Nephron progenitor cell (in vitro differentiated cells): ENCODE measurements at regions not wholly inside any gene's neighbourhood (a gene's known extent, or its start where the extent isn't known, plus 50 kb on each side); places are given as distances from the start of the nearest gene placed in this dataset.
A peak's percentile ranks its signal among the peaks of the same experiment; 100 is the strongest.
"Not testable (repeated sequence)": the region's sequence is repeated elsewhere in the genome, so short reads cannot be mapped to it uniquely, and the experiment has no call there.

Source experiments
- DNase-seq: peaks from one replicate; pipeline ENCODE4 v3.0.0; 2021
- H3K27ac Mint-ChIP-seq: 2 replicates; pipeline ENCODE4 v1.8.0; 2021; ENCODE audit warnings: mild to moderate bottlenecking, moderate library complexity, mixed read lengths
- H3K27me3 Mint-ChIP-seq: 2 replicates; pipeline ENCODE4 v1.8.0; 2021; ENCODE audit warnings: mild to moderate bottlenecking, low read depth, mixed read lengths; ENCODE audit not compliant: poor library complexity
- H3K36me3 Mint-ChIP-seq: 2 replicates; pipeline ENCODE4 v1.8.0; 2021; ENCODE audit warnings: low read depth, mixed read lengths
- H3K4me1 Mint-ChIP-seq: 2 replicates; pipeline ENCODE4 v1.8.0; 2021; ENCODE audit warnings: mixed read lengths
- H3K4me3 Mint-ChIP-seq: 2 replicates; pipeline ENCODE4 v1.8.0; 2021; ENCODE audit warnings: mild to moderate bottlenecking, moderate library complexity, mixed read lengths
- H3K9me3 Mint-ChIP-seq: 2 replicates; pipeline ENCODE4 v1.8.0; 2021; ENCODE audit warnings: mild to moderate bottlenecking, moderate library complexity, mixed read lengths
- CTCF ChIP-seq: fragments of 200-600 bp; sonication (generic); IDR thresholded peaks from 2 replicates; pipeline ENCODE4 v1.5.0; 2021; ENCODE audit warnings: antibody characterized with exemption

GRCh38 chr10:35263827-35264226 lies 72.5 kb upstream of the CCNY start:
- H3K27ac Mint-ChIP-seq, DNase-seq, H3K9me3 Mint-ChIP-seq, H3K36me3 Mint-ChIP-seq, H3K27me3 Mint-ChIP-seq, H3K4me3 Mint-ChIP-seq: not testable (repeated sequence)
- H3K4me1 Mint-ChIP-seq = peaks cover 20% of the 10 kb centered on the region

DNA sequence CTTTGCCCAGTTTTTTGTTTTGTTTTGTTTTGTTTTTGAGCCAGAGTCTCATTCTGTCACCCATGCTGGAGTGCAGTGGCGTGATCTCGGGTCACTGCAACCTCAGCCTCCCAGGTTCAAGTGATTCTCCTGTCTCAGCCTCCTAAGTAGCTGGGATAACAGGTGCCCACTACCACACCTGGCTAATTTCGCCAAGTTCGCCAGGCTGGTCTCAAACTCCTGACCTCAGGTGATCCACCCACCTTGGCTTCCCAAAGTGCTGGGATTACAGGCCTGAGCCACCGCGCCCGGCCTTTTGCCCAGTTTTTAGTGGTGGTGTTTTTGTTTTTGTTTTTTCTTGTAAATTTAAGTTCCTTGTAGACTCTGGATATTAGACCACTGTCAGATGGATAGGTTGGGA lies 71.7 kb upstream of the CCNY start:
- H3K36me3 Mint-ChIP-seq, H3K9me3 Mint-ChIP-seq, DNase-seq, H3K4me3 Mint-ChIP-seq, H3K27me3 Mint-ChIP-seq, H3K27ac Mint-ChIP-seq: not testable (repeated sequence)
- H3K4me1 Mint-ChIP-seq = peaks cover 26% of the 10 kb centered on the region

DNA sequence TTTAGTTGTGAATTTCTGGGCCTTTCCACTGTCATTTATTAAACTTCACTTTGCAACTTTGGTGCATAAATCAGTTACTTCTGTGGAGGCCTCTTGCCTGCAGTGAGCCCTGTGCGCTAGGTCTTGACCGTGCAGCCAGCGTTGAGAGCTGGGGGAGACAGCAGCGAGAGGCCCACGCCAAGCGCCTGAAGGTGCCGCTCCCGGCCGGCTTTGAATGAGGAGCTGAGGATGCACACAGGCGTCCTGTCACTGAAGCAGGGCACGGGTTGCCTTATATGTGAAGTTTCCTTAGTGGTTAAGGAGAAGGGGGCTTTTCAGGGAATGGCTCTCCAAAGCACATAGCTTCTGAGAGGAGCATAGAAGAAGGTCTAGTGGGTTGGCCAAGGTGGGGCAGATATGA lies 70.9 kb upstream of the CCNY start:
- no peak for DNase-seq
- no peak for TF ChIP-seq CTCF
- no peaks in the 10 kb centered on the region for H3K9me3 Mint-ChIP-seq
- H3K27ac Mint-ChIP-seq = no peak overlapping the region
- no peak overlapping the region for H3K4me3 Mint-ChIP-seq
- H3K27me3 Mint-ChIP-seq = no peaks in the 10 kb centered on the region
- peaks cover 28% of the 10 kb centered on the region for H3K4me1 Mint-ChIP-seq
- H3K36me3 Mint-ChIP-seq = no peaks in the 10 kb centered on the region

DNA sequence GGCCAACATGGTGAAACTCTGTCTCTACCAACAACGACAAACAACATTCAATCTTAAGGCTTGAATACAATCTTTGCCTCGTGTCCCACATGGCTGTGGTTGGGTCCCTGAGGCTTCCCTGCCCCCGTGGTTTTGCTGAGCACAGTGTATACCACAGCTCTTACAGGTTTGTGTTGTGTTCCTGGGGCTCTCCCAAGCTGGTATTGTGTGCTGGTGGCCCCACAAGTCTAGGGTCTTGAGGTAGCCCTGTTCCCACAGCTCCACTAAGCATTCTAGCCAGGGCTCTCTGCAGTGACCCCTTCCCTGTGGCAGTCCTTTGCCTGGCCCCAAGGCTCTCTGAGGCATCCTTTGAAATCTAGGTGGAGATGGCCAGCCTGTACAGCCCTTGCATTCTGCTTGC lies 68.0 kb upstream of the CCNY start:
- Mint-ChIP-seq H3K36me3 (no peaks in the 10 kb centered on the region), H3K4me3 (no peak overlapping the region), H3K4me1 (peaks cover 48% of the 10 kb centered on the region), H3K27me3 (peaks cover 3% of the 10 kb centered on the region), H3K27ac (no peak overlapping the region), H3K9me3 (no peaks in the 10 kb centered on the region)
- no peak for TF ChIP-seq CTCF
- DNase-seq = no peak

DNA sequence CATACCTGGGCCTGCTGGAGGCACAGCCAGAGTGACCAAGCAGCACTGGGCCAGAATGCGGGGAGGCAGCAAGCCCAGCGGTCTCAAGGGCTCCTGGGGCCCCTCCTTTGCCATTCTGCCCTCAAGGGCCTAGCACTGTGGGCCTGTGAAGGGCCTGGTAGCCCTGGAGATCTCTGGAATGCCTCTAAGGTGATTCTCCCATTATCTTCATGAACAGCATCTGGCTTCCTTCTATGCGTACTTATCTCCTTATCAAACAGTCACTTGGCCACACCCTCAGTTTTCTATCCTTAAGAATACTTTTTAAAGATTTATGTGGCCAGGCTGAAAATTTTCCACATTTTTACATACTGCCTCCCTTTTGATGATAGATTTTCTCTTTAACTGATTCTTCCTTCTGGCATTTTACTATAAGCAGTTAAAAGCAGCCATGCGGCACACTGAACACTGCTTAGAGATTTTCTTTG lies 67.5 kb upstream of the CCNY start:
- TF ChIP-seq CTCF = no peak
- Mint-ChIP-seq H3K27ac (no peak overlapping the region), H3K4me3 (no peak overlapping the region), H3K27me3 (peaks cover 3% of the 10 kb centered on the region), H3K4me1 (peaks cover 48% of the 10 kb centered on the region), H3K36me3 (no peaks in the 10 kb centered on the region), H3K9me3 (no peaks in the 10 kb centered on the region)
- no peak for DNase-seq

- H3K9me3 Mint-ChIP-seq = no peaks in the 10 kb centered on the region
- H3K4me3 Mint-ChIP-seq = no peak overlapping the region
- DNase-seq = no peak
- TF ChIP-seq CTCF = no peak
- H3K27me3 Mint-ChIP-seq = peaks cover 3% of the 10 kb centered on the region
- H3K36me3 Mint-ChIP-seq = no peaks in the 10 kb centered on the region
- H3K4me1 Mint-ChIP-seq = peaks cover 51% of the 10 kb centered on the region
- H3K27ac Mint-ChIP-seq = peak overlapping the region; percentile 72
These were observed 66.2 kb upstream of the CCNY start for GRCh38 chr10:35270100-35270499.

GRCh38 chr10:35271086-35271858 lies 65.0 kb upstream of the CCNY start:
- H3K36me3 Mint-ChIP-seq = no peaks in the 10 kb centered on the region
- H3K4me3 Mint-ChIP-seq = peak overlapping the region; percentile 62

DNA sequence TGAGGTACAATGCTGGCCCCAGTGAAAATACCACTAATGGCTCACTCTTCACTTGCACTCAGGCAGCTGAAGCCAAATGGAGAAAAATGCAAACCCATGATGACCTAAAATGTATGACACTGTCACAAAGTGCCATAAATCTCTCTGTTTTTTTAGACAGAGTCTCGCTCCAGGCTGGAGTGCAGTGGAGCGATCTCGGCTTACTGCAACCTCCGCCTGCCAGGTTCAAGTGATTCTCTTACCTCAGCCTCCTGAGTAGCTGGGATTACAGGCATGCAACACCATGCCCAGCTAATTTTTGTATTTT lies 64.5 kb upstream of the CCNY start:
- peak; percentile 14 for DNase-seq
- H3K36me3 Mint-ChIP-seq, H3K9me3 Mint-ChIP-seq, H3K27me3 Mint-ChIP-seq: not testable (repeated sequence)
- H3K4me3 Mint-ChIP-seq = peak overlapping the region; percentile 62
- H3K27ac Mint-ChIP-seq = peak overlapping the region; percentile 99
- H3K4me1 Mint-ChIP-seq = peaks cover 45% of the 10 kb centered on the region

More at GRCh38 chr10:35271086-35271858, 65.0 kb upstream of the CCNY start:
- H3K27ac Mint-ChIP-seq = peak overlapping the region; percentile 99
- no peaks in the 10 kb centered on the region for H3K9me3 Mint-ChIP-seq
- H3K27me3 Mint-ChIP-seq = peaks cover 3% of the 10 kb centered on the region
- H3K4me1 Mint-ChIP-seq = peaks cover 45% of the 10 kb centered on the region
- no peak for TF ChIP-seq CTCF
- DNase-seq = peak; percentile 26

GRCh38 chr10:35272401-35272800 lies 63.9 kb upstream of the CCNY start:
- not testable (repeated sequence) for DNase-seq

GRCh38 chr10:35273994-35274393 lies 62.3 kb upstream of the CCNY start:
- H3K4me3 Mint-ChIP-seq = not testable (repeated sequence)

More at GRCh38 chr10:35272401-35272800, 63.9 kb upstream of the CCNY start:
- not testable (repeated sequence) for H3K4me3 Mint-ChIP-seq, H3K9me3 Mint-ChIP-seq, H3K27me3 Mint-ChIP-seq, H3K36me3 Mint-ChIP-seq
- Mint-ChIP-seq H3K4me1 (peaks cover 43% of the 10 kb centered on the region), H3K27ac (peak overlapping the region; percentile 74)

More at GRCh38 chr10:35273994-35274393, 62.3 kb upstream of the CCNY start:
- not testable (repeated sequence) for H3K27ac Mint-ChIP-seq, H3K27me3 Mint-ChIP-seq, DNase-seq, H3K9me3 Mint-ChIP-seq, H3K36me3 Mint-ChIP-seq
- peaks cover 37% of the 10 kb centered on the region for H3K4me1 Mint-ChIP-seq
